Adrenal gland (tissue), 5 donors: ENCODE measurements at regions not wholly inside any gene's neighbourhood (a gene's known extent, or its start where the extent isn't known, plus 50 kb on each side); places are given as distances from the start of the nearest gene placed in this dataset.

Source experiments
- CTCF ChIP-seq, 6 experiments: fragments of 450-650 bp in 4 of 6; fragments of 200-600 bp in 2 of 6; sonication (generic) in 1 of 6; IDR thresholded peaks; 1 replicate in 5 of 6; 2 replicates in 1 of 6; pipeline versions ENCODE4 v1.5.1 to v1.8.0; 2016 to 2021; ENCODE audit warnings: antibody characterized with exemption in 6 of 6, mild to moderate bottlenecking in 2 of 6, moderate library complexity in 1 of 6
- POLR2A ChIP-seq, 2 donors: fragments of 450-650 bp; IDR thresholded peaks; one replicate each; pipeline ENCODE4 v1.6.1; 2017; ENCODE audit warnings: antibody characterized with exemption in 2 of 2, mild to moderate bottlenecking in 2 of 2, moderate library complexity in 1 of 2
- donor health status: DM: no; HTN: no; CAD: no.

- TF ChIP-seq CTCF (IDR thresholded peaks at IDR 0.05): no peak
- TF ChIP-seq POLR2A (IDR thresholded peaks at IDR 0.05): no peak
These were observed 179.5 kb downstream of the CEP135 start for GRCh38 chr4:56128213-56128612.
